ENCODE measurements at regions not wholly inside any gene's neighbourhood (a gene's known extent, or its start where the extent isn't known, plus 50 kb on each side); places are given as distances from the start of the nearest gene placed in this dataset.

DNA sequence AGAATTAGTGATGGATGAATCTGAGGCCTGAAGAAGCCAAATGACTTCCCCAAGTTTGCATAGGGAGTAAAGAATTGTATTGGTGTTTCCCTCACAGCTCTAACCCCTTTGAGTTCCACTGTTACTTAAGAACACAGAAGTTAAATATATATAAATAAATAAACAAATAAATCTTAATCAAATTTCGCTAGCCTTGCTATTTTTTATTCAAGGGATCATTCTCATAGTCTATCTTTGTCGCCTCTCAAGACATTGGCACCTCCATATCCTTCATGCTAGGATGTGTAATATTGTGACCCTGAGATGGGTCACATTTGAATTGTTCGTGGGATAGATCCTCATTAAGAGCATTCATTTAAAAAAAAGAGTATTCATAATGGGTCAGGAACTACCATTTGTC lies 121.3 kb upstream of the HNMT start:
- TF ChIP-seq, protein P1, sequence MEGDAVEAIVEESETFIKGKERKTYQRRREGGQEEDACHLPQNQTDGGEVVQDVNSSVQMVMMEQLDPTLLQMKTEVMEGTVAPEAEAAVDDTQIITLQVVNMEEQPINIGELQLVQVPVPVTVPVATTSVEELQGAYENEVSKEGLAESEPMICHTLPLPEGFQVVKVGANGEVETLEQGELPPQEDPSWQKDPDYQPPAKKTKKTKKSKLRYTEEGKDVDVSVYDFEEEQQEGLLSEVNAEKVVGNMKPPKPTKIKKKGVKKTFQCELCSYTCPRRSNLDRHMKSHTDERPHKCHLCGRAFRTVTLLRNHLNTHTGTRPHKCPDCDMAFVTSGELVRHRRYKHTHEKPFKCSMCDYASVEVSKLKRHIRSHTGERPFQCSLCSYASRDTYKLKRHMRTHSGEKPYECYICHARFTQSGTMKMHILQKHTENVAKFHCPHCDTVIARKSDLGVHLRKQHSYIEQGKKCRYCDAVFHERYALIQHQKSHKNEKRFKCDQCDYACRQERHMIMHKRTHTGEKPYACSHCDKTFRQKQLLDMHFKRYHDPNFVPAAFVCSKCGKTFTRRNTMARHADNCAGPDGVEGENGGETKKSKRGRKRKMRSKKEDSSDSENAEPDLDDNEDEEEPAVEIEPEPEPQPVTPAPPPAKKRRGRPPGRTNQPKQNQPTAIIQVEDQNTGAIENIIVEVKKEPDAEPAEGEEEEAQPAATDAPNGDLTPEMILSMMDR (IDR thresholded peaks at IDR 0.05): no peak
- no peak for TF ChIP-seq POLR2A (IDR thresholded peaks at IDR 0.05)
- TF ChIP-seq EP300 (IDR thresholded peaks at IDR 0.05): no peak
